GM21786 (cell line): ENCODE measurements at regions not wholly inside any gene's neighbourhood (a gene's known extent, or its start where the extent isn't known, plus 50 kb on each side); places are given as distances from the start of the nearest gene placed in this dataset.
"Not testable (repeated sequence)": the region's sequence is repeated elsewhere in the genome, so short reads cannot be mapped to it uniquely, and the experiment has no call there.

Source experiments
- ATAC-seq: cut with Tn5 transposase; IDR thresholded peaks from one replicate; pipeline ENCODE4 v1.9.1; 2021; ENCODE audit not compliant: unreplicated experiment

GRCh38 chr21:28156590-28156989 lies 836.1 kb downstream of the LTN1 start:
- ATAC-seq: no peak

GRCh38 chr21:28154121-28154520 lies 838.6 kb downstream of the LTN1 start:
- no peak for ATAC-seq

DNA sequence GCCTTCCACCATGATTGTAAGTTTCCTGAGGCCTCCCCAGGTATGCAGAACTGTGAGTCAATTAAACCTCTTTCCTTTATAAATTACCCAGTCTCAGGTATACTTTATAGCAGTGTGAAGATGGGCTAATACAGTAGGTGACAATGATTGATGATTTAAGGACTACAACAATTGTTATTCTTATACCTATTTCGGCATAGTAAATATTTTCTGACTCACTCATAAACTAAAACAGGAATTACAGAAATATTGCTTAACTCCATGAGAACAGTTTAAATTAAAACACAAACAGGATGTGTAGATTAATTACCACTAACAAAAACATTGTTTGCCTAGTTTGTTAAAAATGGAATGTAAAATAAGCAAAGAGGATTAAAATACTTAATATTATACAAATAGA lies 839.9 kb downstream of the LTN1 start:
- no peak for ATAC-seq

- no peak for ATAC-seq
Measured at GRCh38 chr21:28151758-28152157, 840.9 kb downstream of the LTN1 start.

GRCh38 chr21:28150778-28151177 lies 841.9 kb downstream of the LTN1 start:
- no peak for ATAC-seq

DNA sequence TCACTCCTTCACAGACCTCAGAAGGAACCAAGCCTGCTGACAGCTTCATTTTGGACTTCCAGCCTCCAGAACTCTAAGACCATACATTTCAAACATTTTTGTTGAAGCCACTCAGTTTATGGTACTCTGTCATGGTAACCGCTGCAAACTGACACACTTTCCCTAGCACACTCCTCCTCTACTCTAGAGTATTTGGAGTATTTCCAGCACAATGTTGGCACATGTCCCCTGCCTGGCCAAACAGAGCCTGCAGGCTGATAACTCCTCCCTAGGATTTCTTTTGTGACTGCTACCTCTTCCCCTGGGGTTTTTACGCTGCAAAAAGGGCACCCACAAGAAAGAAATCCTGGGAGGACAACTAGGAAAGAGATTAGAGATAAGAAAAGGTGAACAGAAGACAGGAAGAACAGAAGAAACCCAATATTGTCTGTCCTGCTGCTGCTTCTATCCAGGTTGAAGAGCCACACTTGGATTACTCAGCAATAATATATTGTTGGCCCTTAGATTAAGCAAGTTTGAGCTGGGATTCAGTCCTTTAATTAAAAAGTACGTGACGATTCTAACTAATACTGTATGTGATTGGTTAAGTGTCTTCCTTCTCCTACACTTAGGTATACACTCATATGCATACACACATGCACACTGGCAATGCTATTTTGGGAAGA lies 844.1 kb downstream of the LTN1 start:
- no peak for ATAC-seq

GRCh38 chr21:28144653-28145052 lies 848.0 kb downstream of the LTN1 start:
- no peak for ATAC-seq

DNA sequence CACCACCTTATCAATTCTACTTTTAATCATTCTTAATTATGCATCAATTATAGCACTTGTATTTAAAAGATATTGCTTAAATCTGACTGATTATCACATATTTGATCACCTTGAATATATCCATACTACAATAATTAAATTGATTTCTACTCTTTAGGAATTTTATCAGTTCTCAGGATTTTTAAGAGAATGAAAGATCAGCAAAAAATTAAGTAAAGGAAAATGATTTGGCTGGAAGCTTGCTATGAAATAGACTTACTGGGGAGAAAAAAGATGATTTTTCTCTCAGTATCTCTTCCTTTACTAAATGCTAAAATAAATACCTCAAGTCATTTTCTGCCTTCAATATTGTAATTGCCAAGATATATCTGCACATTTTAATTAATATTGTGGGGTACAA lies 848.6 kb downstream of the LTN1 start:
- ATAC-seq: no peak

DNA sequence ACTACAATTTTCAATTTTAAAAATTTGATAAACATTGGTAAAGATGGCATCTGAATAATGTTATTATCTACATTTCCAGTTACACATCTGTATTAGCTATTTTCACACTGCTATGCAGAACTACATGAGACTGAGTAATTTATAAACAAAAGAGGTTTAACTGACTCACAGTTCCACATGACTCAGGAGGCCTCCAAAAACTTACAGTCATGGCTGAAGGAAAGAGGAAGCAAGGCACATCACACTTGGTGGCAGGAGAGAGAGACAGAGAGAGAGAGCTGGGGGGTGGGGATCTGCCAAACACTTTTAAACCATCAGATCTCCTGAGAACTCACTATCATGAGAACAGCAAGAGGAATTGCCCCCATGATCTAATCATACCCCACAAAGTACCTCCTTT lies 850.0 kb downstream of the LTN1 start:
- no peak for ATAC-seq

DNA sequence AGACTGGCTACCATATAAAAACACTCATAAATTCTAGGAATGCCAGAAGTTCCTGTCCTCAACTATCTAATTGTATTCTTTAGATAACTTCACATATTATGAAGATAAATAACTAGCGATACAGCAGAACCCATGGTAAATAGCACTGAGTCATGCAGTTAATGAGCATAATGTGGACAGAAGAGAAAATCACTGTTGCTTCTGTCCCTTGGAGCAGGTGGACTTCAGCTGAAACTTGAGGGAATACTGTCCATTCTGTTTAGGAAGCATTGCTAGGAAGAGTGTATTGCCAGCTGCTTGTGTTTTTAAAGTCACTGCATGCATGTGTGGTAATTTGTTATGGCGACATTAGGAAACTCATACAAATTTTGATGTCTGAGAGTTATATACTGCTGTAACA lies 854.4 kb downstream of the LTN1 start:
- ATAC-seq: no peak

DNA sequence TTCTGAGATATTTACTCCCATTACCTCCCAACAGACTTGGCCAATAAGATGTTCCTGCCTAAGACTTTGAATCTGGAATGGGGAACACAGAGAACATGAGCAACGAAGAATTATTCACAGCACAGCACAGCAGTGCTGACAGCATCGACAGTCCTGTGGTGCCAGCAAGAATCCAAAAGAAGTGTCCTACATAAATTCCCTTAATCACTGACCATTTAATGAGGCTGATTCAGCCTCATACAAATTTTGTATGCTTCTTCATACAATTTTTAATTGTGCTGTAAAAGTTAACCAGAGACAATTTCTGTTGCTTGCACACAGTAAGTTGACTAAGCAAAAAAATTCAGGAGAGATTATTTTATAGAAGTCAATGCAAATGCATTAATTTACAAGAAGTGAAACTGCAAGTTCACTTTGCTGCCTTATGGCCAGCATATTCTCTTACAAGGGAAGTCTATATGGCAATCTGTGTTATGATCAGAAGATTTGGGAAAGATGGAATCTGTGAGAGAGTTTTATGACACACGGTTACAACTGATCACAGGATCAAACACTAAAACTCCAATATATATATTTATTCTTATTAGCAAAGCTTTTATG lies 855.9 kb downstream of the LTN1 start:
- no peak for ATAC-seq

DNA sequence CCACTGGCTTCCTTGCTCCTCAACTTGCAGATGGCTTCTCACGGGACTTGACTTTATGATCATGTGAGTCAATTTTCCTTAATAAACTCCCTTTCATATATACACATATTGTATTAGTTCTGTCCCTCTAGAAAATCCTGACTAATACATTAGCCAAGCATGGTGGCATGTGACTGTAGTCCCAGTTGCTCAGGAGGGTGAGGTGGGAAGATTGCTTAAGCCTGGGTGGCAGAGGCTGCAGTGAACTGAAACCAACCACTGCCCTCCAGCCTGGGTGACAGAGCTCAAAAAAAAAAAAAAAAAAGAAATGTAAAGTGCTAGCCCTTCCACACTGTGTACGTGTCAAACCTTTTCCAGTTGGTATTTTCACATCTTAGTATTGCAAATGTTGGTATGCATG lies 857.0 kb downstream of the LTN1 start:
- no peak for ATAC-seq

GRCh38 chr21:28133116-28133515 lies 859.6 kb downstream of the LTN1 start:
- no peak for ATAC-seq

GRCh38 chr21:28132713-28133112 lies 860.0 kb downstream of the LTN1 start:
- no peak for ATAC-seq

GRCh38 chr21:28127175-28127785 lies 865.4 kb downstream of the LTN1 start:
- ATAC-seq: no peak

DNA sequence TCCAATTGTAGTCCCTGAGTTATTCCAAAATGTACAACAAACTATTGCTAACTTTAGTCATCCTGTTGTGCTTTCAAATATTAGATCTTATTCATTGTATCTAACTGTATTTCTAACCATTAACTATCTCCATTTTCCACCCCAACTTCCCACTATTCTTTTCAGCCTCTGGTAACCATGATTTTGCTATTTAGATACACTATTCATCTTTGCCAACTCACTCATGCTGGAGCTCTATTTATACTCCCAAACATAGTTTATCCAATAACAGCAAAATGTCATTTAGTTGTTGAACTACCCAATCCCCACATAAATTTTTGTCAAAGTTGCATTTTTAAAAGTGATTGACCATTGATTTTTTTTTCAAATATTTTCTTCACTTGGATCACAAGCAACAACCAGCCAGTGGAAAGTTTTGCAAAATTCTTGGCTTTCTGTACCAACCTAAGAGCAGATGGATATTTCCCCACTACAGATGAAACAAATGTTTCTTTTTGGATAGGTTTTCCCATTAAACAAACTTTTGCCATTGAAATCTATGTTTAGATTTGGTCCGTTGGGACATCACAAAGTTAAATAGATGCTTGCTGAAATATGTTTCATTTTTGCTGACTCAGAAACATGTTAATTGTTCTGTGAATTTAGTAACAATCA lies 866.0 kb downstream of the LTN1 start:
- ATAC-seq: no peak

DNA sequence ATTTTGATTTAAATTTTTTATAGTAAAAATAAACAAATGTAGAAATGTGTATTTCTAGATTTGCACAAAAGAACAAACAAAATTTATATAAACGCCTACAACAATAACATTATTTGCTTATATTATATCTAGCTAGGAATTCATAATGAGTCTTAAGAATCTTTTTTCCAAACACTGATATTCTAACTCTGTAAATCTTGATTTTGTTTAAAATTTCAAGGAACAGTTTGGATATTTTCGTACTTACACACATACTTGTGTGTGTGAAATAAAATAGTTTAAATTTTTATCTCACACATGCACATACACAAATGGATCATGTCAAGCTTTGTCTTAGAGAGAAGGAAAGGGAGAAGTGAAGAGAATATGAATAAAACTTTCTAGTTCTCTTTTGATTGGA lies 868.1 kb downstream of the LTN1 start:
- ATAC-seq: no peak

DNA sequence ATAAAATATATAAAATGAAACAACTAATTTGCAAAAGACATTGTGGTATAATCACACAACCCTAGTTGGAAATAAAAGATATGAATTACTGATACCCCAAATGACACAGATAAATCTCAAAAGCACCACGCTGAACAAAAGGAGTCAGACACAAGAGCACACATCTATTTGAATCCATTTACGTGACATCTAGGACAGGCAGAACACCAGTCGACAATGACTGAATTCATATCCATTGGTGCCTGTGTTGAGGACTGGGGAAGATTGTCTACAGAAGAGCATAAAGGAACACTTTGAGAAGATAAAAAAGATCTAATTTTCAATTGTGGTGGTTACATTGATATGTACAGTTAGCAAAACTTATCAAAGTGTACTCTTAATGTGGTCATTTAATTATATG lies 874.1 kb downstream of the LTN1 start:
- no peak for ATAC-seq

DNA sequence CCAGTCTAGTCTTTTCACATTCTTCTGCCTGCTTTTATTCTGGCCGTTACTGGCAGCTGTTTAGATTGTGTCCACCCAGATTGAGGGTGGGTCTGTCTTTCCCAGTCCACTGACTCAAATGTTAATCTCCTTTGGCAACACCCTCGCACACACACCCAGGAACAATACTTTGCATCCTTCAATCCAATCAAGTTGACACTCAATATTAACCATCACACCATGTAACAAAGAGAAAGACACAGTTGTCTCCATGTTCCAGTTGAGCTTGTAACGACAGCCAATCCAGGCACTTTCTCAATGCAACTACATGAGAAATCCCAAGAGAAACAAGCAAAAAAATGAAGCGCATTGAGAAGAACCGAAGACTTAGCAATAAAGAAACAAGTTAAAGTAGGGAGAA lies 877.7 kb downstream of the LTN1 start:
- not testable (repeated sequence) for ATAC-seq

DNA sequence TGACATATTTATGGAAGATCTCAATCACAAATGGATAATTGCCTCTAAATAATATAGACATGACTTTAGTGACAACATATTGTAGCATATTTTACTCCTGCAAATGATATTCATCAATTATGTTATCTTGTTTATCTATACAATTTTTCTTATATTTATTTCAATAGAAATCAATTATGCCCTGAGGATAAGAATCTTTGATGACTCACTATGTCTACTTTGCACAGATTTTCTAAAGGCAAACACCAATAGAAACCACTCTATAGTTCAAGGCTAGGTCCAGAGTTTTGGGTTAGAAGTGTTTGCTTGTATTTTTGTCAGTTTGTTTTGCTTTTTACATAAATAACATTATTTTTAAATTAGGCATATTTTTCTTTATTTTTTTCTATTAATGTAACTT lies 879.0 kb downstream of the LTN1 start:
- no peak for ATAC-seq

DNA sequence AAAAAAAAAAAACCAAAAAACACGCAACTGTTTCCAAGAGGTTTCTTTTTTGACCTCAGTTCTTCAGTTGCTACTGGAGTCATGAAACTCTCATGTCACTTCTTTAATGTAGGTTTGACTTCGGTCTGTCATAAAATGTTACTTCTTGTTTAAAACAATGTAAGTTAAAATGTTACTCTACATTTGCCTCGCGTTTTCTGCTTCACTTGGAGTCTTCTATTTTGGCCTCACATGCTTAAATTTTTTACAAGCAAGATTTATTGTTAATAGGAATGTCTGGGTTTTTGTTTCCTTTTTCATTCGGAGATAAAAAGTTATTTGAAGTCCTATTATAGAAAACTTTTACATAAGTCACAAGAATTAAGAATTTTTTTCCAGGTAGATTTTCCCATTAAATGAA lies 880.2 kb downstream of the LTN1 start:
- ATAC-seq: no peak

GRCh38 chr21:28111151-28111619 lies 881.5 kb downstream of the LTN1 start:
- ATAC-seq: no peak
